ENCODE measurements at regions not wholly inside any gene's neighbourhood (a gene's known extent, or its start where the extent isn't known, plus 50 kb on each side); places are given as distances from the start of the nearest gene placed in this dataset.

- TF ChIP-seq EZH2 (IDR thresholded peaks at IDR 0.05; ENCODE audit: borderline replicate concordance, low read length): no peak
- TF ChIP-seq, protein P1, sequence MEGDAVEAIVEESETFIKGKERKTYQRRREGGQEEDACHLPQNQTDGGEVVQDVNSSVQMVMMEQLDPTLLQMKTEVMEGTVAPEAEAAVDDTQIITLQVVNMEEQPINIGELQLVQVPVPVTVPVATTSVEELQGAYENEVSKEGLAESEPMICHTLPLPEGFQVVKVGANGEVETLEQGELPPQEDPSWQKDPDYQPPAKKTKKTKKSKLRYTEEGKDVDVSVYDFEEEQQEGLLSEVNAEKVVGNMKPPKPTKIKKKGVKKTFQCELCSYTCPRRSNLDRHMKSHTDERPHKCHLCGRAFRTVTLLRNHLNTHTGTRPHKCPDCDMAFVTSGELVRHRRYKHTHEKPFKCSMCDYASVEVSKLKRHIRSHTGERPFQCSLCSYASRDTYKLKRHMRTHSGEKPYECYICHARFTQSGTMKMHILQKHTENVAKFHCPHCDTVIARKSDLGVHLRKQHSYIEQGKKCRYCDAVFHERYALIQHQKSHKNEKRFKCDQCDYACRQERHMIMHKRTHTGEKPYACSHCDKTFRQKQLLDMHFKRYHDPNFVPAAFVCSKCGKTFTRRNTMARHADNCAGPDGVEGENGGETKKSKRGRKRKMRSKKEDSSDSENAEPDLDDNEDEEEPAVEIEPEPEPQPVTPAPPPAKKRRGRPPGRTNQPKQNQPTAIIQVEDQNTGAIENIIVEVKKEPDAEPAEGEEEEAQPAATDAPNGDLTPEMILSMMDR (IDR thresholded peaks at IDR 0.05; ENCODE audit: low read length): no peak
Observed at GRCh38 chr1:148292915-148293314, 140.8 kb upstream of the NBPF11 start.
